PC-3 (cell line): ENCODE measurements at regions not wholly inside any gene's neighbourhood (a gene's known extent, or its start where the extent isn't known, plus 50 kb on each side); places are given as distances from the start of the nearest gene placed in this dataset.

Experiments used
- EZH2 ChIP-seq: fragments of 300-600 bp; sonication (generic); IDR thresholded peaks from one replicate; pipeline ENCODE4 v1.6.1; 2017; ENCODE audit warnings: antibody characterized with exemption, mild to moderate bottlenecking, low read length; ENCODE audit not compliant: unreplicated experiment
- TF ChIP-seq, protein P1 (sequence below): fragments of 300-600 bp; sonication (generic); conservative IDR thresholded peaks from 2 replicates; pipeline ENCODE4 v1.5.1; 2017; ENCODE audit warnings: antibody characterized with exemption, low read depth, mild to moderate bottlenecking, low read length

DNA sequence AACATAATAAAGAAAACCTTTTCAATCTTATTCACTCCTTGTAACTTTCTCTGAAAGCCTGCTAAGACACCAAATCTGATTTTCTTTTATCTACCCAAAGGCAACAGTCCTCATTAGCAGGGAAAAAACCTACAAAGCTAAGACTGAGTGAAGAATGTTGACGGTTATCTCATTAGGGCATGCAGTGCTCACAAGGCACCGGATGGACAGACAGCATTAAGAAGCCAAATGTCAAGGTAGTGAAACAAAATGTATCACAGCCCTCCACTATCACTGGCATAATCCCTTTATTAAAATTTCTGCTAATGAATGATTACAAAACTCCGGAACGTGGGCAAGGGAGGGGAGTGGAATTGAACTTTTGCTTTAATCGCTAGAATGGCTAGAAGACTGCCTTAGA lies 442.8 kb downstream of the NEBL start:
- TF ChIP-seq, protein P1, sequence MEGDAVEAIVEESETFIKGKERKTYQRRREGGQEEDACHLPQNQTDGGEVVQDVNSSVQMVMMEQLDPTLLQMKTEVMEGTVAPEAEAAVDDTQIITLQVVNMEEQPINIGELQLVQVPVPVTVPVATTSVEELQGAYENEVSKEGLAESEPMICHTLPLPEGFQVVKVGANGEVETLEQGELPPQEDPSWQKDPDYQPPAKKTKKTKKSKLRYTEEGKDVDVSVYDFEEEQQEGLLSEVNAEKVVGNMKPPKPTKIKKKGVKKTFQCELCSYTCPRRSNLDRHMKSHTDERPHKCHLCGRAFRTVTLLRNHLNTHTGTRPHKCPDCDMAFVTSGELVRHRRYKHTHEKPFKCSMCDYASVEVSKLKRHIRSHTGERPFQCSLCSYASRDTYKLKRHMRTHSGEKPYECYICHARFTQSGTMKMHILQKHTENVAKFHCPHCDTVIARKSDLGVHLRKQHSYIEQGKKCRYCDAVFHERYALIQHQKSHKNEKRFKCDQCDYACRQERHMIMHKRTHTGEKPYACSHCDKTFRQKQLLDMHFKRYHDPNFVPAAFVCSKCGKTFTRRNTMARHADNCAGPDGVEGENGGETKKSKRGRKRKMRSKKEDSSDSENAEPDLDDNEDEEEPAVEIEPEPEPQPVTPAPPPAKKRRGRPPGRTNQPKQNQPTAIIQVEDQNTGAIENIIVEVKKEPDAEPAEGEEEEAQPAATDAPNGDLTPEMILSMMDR, result no peak
- no peak for TF ChIP-seq EZH2
